H1 (cell line): ENCODE measurements at regions not wholly inside any gene's neighbourhood (a gene's known extent, or its start where the extent isn't known, plus 50 kb on each side); places are given as distances from the start of the nearest gene placed in this dataset.
A peak's percentile ranks its signal among the peaks of the same experiment; 100 is the strongest.

Experiments used
- CTCF ChIA-PET: fragments of 300-600 bp; sonication (Branson Sonifier 250); formaldehyde crosslinking; loops from one replicate; lab custom pipeline; 2021; ENCODE audit not compliant: partially characterized antibody; lab: Charles Lee
- POLR2A ChIA-PET: fragments of 300-600 bp; sonication (Branson Sonifier 250); formaldehyde crosslinking; loops from one replicate; lab custom pipeline; 2021; ENCODE audit warnings: inconsistent platforms; ENCODE audit not compliant: partially characterized antibody; lab: Charles Lee
- DNase-seq, 2 experiments: peaks; one replicate each; pipeline versions ENCODE4 v3.0.0 to v3.0.0-alpha.2; 2010 to 2022; ENCODE audit warnings: low spot score in 2 of 2, low read depth in 1 of 2, mixed read lengths in 1 of 2
- FAIRE-seq: peaks from 2 replicates; lab custom pipeline; 2011; peaks lifted over from hg19 to GRCh38; lab: Jason Lieb, UNC
- H2AFZ ChIP-seq: 2 replicates; pipeline ENCODE4 v1.8.1; 2012; ENCODE audit warnings: low read length, inconsistent platforms
- H2AK5ac ChIP-seq: 2 replicates; pipeline ENCODE4 v1.6.1; 2013; ENCODE audit warnings: low read depth, low read length
- H2BK120ac ChIP-seq: replicated peaks from 2 replicates; pipeline ENCODE3; 2013; ENCODE audit warnings: low read depth, low read length, inconsistent platforms
- H2BK12ac ChIP-seq: 2 replicates; pipeline ENCODE4 v1.6.1; 2013; ENCODE audit warnings: low read depth, low read length
- H2BK15ac ChIP-seq: 2 replicates; pipeline ENCODE4 v1.6.1; 2013; ENCODE audit warnings: low read length
- H2BK20ac ChIP-seq: 2 replicates; pipeline ENCODE4 v1.6.1; 2013; ENCODE audit warnings: low read length
- H2BK5ac ChIP-seq: 2 replicates; pipeline ENCODE4 v1.6.1; 2013; ENCODE audit warnings: low read depth, low read length
- H3K14ac ChIP-seq: 2 replicates; pipeline ENCODE4 v1.6.1; 2013; ENCODE audit warnings: inconsistent platforms; ENCODE audit not compliant: insufficient read length
- H3K18ac ChIP-seq: 2 replicates; pipeline ENCODE4 v1.6.1; 2013; ENCODE audit warnings: low read length; ENCODE audit errors: extremely low read depth
- H3K23ac ChIP-seq: 2 replicates; pipeline ENCODE4 v1.6.1; 2013; ENCODE audit warnings: inconsistent platforms; ENCODE audit not compliant: insufficient read length
- H3K23me2 ChIP-seq: 2 replicates; pipeline ENCODE4 v1.6.1; 2013; ENCODE audit warnings: low read depth, low read length
- H3K27ac ChIP-seq: 2 replicates; pipeline ENCODE4 v1.6.1; 2011; ENCODE audit warnings: low read depth, low read length, inconsistent platforms
- H3K27me3 ChIP-seq, 4 experiments: replicated peaks in 1 of 4; 1 replicate in 1 of 4; 2 replicates in 3 of 4; pipeline versions ENCODE4 v1.6.1 to v1.8.1; 2011 to 2013; ENCODE audit warnings: low read length in 3 of 4, mild to moderate bottlenecking in 3 of 4, inconsistent platforms in 2 of 4, mixed read lengths in 2 of 4, moderate library complexity in 1 of 4; ENCODE audit not compliant: control insufficient read depth in 3 of 4, insufficient read depth in 3 of 4; ENCODE audit errors: extremely low read depth in 1 of 4
- H3K36me3 ChIP-seq, 4 experiments: 2 replicates each; pipeline versions ENCODE4 v1.6.1 to v1.8.1; 2011 to 2013; ENCODE audit warnings: mild to moderate bottlenecking in 4 of 4, low read length in 3 of 4, moderate library complexity in 2 of 4, control low read depth in 1 of 4, inconsistent platforms in 1 of 4; ENCODE audit not compliant: insufficient read depth in 4 of 4, control insufficient read depth in 2 of 4
- H3K4ac ChIP-seq: replicated peaks from 2 replicates; pipeline ENCODE3; 2013; ENCODE audit warnings: low read length, low read depth, mixed read lengths, inconsistent platforms; ENCODE audit not compliant: insufficient read length
- H3K4me1 ChIP-seq, 4 experiments: replicated peaks in 1 of 4; 1 replicate in 1 of 4; 2 replicates in 3 of 4; pipeline versions ENCODE4 v1.6.1 to v1.8.1; 2011 to 2013; ENCODE audit warnings: low read length in 3 of 4, inconsistent platforms in 2 of 4, mixed read lengths in 1 of 4; ENCODE audit not compliant: insufficient read depth in 4 of 4, control insufficient read depth in 3 of 4
- H3K4me2 ChIP-seq, 2 experiments: 2 replicates each; pipeline versions ENCODE4 v1.6.1 to v1.8.1; 2011 to 2013; ENCODE audit warnings: low read depth in 2 of 2, low read length in 2 of 2, control low read depth in 1 of 2, inconsistent platforms in 1 of 2, mild to moderate bottlenecking in 1 of 2; ENCODE audit not compliant: insufficient read depth in 1 of 2
- H3K4me3 ChIP-seq, 4 experiments: fragments of 200-600, 300-600 bp in 1 of 4; sonication (generic), shearing (Covaris generic), sonication (Bioruptor Twin) in 1 of 4; 2 replicates each; pipeline versions ENCODE4 v1.5.1 to v1.8.1; 2011 to 2016; ENCODE audit warnings: low read length in 4 of 4, low read depth in 3 of 4, control low read depth in 2 of 4, inconsistent platforms in 2 of 4, mild to moderate bottlenecking in 2 of 4, mixed read lengths in 1 of 4, moderate library complexity in 1 of 4; ENCODE audit not compliant: insufficient read depth in 2 of 4; ENCODE audit errors: extremely low read depth in 1 of 4
- H3K56ac ChIP-seq: replicated peaks from 2 replicates; pipeline ENCODE3; 2013; ENCODE audit warnings: low read depth, mild to moderate bottlenecking, mixed read lengths, low read length, inconsistent platforms; ENCODE audit not compliant: insufficient read length
- H3K79me1 ChIP-seq: 2 replicates; pipeline ENCODE4 v1.6.1; 2013; ENCODE audit warnings: low read depth, low read length, control low read depth
- H3K79me2 ChIP-seq, 2 experiments: 2 replicates each; pipeline versions ENCODE4 v1.6.1 to v1.8.1; 2012 to 2013; ENCODE audit warnings: low read length in 2 of 2, mild to moderate bottlenecking in 2 of 2, inconsistent platforms in 1 of 2; ENCODE audit not compliant: insufficient read depth in 2 of 2, control insufficient read depth in 1 of 2
- H3K9ac ChIP-seq, 4 experiments: replicated peaks in 1 of 4; 1 replicate in 1 of 4; 2 replicates in 3 of 4; pipeline versions ENCODE4 v1.6.1 to v1.8.1; 2011 to 2013; ENCODE audit warnings: low read depth in 3 of 4, low read length in 3 of 4, control low read depth in 2 of 4, mild to moderate bottlenecking in 2 of 4, moderate library complexity in 2 of 4, inconsistent platforms in 1 of 4; ENCODE audit errors: extremely low read depth in 1 of 4
- H3K9me3 ChIP-seq, 2 experiments: 2 replicates each; pipeline versions ENCODE4 v1.6.1 to v1.8.1; 2012 to 2013; ENCODE audit warnings: mild to moderate bottlenecking in 2 of 2, moderate library complexity in 2 of 2, control low read depth in 1 of 2, inconsistent platforms in 1 of 2, low read depth in 1 of 2, low read length in 1 of 2, mixed read lengths in 1 of 2; ENCODE audit not compliant: insufficient read depth in 2 of 2
- H4K20me1 ChIP-seq, 2 experiments: replicated peaks in 1 of 2; 2 replicates each; pipeline versions ENCODE3 to v1.8.1; 2011 to 2013; ENCODE audit warnings: inconsistent platforms in 2 of 2, low read length in 2 of 2, mild to moderate bottlenecking in 1 of 2; ENCODE audit not compliant: insufficient read depth in 2 of 2, control insufficient read depth in 1 of 2
- H4K5ac ChIP-seq: 2 replicates; pipeline ENCODE4 v1.6.1; 2013; ENCODE audit warnings: low read length, low read depth, mixed read lengths, inconsistent platforms; ENCODE audit not compliant: insufficient read length
- H4K8ac ChIP-seq: 2 replicates; pipeline ENCODE4 v1.8.0; 2013; ENCODE audit warnings: mild to moderate bottlenecking, moderate library complexity, low read length, inconsistent platforms; ENCODE audit not compliant: insufficient read depth; ENCODE audit errors: extremely low read depth
- H4K91ac ChIP-seq: replicated peaks from 2 replicates; pipeline ENCODE3; 2013; ENCODE audit warnings: low read length, mixed read lengths, inconsistent platforms; ENCODE audit not compliant: insufficient read length
- EP300 ChIP-seq, 2 experiments: IDR thresholded peaks; 1 replicate in 1 of 2; 2 replicates in 1 of 2; pipeline ENCODE4 v1.6.1; 2011 to 2012; ENCODE audit warnings: low read depth in 2 of 2, low read length in 2 of 2, mild to moderate bottlenecking in 2 of 2, borderline replicate concordance in 1 of 2, inconsistent platforms in 1 of 2, moderate library complexity in 1 of 2
- GABPA ChIP-seq: IDR thresholded peaks from 2 replicates; pipeline ENCODE4 v1.6.1; 2011; ENCODE audit warnings: mild to moderate bottlenecking, low read length, moderate library complexity, borderline replicate concordance; ENCODE audit not compliant: insufficient read depth
- GTF2F1 ChIP-seq: IDR thresholded peaks from 2 replicates; pipeline ENCODE4 v1.6.1; 2012; ENCODE audit warnings: low read depth, low read length, improper control_type of control experiment, borderline replicate concordance
- SAP30 ChIP-seq: fragments of 300-600 bp; sonication (generic); IDR thresholded peaks from 2 replicates; pipeline ENCODE4 v1.7.1; 2012; ENCODE audit warnings: low read length, moderate library complexity, mild to moderate bottlenecking, inconsistent platforms; ENCODE audit not compliant: insufficient read depth, insufficient replicate concordance
- WGBS, 2 experiments: shearing (Covaris generic) in 1 of 2; methylation state at CpG; one replicate each; pipeline versions ENCODE4 v1.1.6 to v1.1.7; 2013 to 2015; ENCODE audit warnings: low lambda C conversion rate in 2 of 2, mixed read lengths in 2 of 2, inconsistent platforms in 1 of 2, low coverage in 1 of 2, missing lambda C conversion rate in 1 of 2; ENCODE audit not compliant: insufficient replicate concordance in 2 of 2, insufficient coverage in 1 of 2, insufficient read length in 1 of 2; ENCODE audit errors: extremely low coverage in 1 of 2, missing lambda C conversion rate in 1 of 2; 5-methylcytosine and 5-hydroxymethylcytosine counted together
- TF ChIP-seq, protein P1 (sequence below): IDR thresholded peaks from 2 replicates; pipeline ENCODE4 v1.6.1; 2012; ENCODE audit warnings: low read length, inconsistent platforms
- TF ChIP-seq, protein P2 (sequence below), 3 experiments: IDR thresholded peaks; 1 replicate in 2 of 3; 2 replicates in 1 of 3; pipeline versions ENCODE4 v1.5.1 to v1.6.1; 2011; ENCODE audit warnings: low read length in 3 of 3, mild to moderate bottlenecking in 3 of 3, inconsistent platforms in 2 of 3, low read depth in 1 of 3, moderate library complexity in 1 of 3; ENCODE audit not compliant: insufficient read depth in 1 of 3; ENCODE audit errors: control extremely low read depth in 1 of 3

DNA sequence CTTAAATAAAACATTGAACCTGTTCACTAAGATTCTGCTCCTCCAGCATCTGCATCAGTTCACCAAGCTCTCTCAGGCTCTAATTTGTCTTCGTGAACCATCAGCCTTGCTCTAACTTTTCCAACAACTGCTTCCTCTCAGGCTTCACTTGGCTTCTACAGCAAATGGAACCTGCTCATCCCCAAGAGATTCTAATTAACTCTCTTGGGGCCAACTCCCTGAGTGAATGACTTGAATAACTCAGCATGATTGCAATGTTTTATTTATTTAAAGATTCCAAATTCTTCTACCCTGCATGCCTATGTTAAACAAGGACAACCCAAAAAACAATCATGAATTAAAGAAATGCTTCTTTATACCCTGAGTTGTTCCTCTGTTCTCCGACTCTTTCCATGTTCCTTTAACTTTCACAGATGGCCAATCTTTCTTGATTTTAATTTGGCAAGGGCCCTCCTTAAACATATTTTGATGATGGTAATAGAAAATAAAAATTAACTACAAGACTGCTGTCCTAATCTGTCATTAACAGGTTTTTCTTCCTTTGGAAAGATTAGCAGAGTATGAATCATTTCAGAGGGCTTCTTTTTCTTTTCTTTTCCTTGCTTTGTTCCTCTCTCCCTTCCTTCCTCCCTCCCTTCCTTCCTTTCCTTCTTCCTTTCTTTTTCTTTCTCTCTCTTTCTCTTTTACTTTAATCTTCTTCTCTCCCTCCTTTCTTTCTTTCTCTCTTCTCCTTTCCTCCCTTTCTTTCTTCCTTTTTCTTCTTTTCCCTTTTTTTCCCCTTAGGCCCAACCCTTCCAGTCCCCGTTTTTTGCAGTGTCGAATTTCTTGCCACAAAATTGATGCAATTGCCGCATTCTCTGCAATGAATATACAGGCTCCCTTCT is 195.0 kb upstream of the RHOBTB1 start:
- Histone ChIP-seq H3K79me1 (no peaks in the 10 kb centered on the region), H2BK15ac (no peak overlapping the region), H3K36me3 (no peaks in the 10 kb centered on the region; a peak in 1 of 8 replicates), H4K91ac (no peak overlapping the region), H2BK20ac (peak overlapping the region; percentile 9; the same call in 1 of the 2 replicates), H3K56ac (no peak overlapping the region), H4K8ac (no peak overlapping the region), H3K4me1 (peaks cover 3 to 15% (median 8%) of the 10 kb centered on the region in 4 experiments; a peak in 6 of 7 replicates), H3K18ac (no peak overlapping the region), H3K9me3 (peaks cover 2 to 12% of the 10 kb centered on the region in 2 experiments; a peak in 3 of 4 replicates), H2BK12ac (no peak overlapping the region), H3K4me3 (no peak overlapping the region), H3K23ac (no peak overlapping the region), H4K5ac (no peak overlapping the region), H2BK5ac (no peak overlapping the region), H3K79me2 (no peaks in the 10 kb centered on the region), H3K4ac (no peak overlapping the region), H3K23me2 (no peaks in the 10 kb centered on the region), H2AFZ (peak overlapping the region; percentile 73), H2AK5ac (no peak overlapping the region), H2BK120ac (no peak overlapping the region), H3K27ac (no peak overlapping the region), H4K20me1 (no peaks in the 10 kb centered on the region), H3K4me2 (0 out of 4 replicates have a peak overlapping the region, but pooled peaks of 1 of the 2 experiments have one; percentile 7), H3K9ac (no peak overlapping the region), H3K14ac (no peak overlapping the region), H3K27me3 (no peaks in the 10 kb centered on the region)
- POLR2A ChIA-PET = no interaction called here
- FAIRE-seq (no peak), DNase-seq (no peak)
- WGBS, 2 experiments = 88% methylated on average over 5 of the region's 5 CpGs; no CpG with 5 or more reads in 1 of the 2 experiments
- CTCF ChIA-PET = interaction anchor here (0.6 to 3.2 kb wide), 6 partner anchors 11 to 341 kb away, joined by 3 to 28 read pairs (median 12); no protein-coding TSS in a partner anchor
- TF ChIP-seq, protein P1, sequence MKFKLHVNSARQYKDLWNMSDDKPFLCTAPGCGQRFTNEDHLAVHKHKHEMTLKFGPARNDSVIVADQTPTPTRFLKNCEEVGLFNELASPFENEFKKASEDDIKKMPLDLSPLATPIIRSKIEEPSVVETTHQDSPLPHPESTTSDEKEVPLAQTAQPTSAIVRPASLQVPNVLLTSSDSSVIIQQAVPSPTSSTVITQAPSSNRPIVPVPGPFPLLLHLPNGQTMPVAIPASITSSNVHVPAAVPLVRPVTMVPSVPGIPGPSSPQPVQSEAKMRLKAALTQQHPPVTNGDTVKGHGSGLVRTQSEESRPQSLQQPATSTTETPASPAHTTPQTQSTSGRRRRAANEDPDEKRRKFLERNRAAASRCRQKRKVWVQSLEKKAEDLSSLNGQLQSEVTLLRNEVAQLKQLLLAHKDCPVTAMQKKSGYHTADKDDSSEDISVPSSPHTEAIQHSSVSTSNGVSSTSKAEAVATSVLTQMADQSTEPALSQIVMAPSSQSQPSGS = no peak
- TF ChIP-seq SAP30 (no peak), GTF2F1 (no peak), EP300 (IDR thresholded peaks at IDR 0.05; ENCODE audit: borderline replicate concordance in 1 of 2, low read depth in 2 of 2, low read length in 2 of 2) (no peak), GABPA (no peak)
- TF ChIP-seq, protein P2, sequence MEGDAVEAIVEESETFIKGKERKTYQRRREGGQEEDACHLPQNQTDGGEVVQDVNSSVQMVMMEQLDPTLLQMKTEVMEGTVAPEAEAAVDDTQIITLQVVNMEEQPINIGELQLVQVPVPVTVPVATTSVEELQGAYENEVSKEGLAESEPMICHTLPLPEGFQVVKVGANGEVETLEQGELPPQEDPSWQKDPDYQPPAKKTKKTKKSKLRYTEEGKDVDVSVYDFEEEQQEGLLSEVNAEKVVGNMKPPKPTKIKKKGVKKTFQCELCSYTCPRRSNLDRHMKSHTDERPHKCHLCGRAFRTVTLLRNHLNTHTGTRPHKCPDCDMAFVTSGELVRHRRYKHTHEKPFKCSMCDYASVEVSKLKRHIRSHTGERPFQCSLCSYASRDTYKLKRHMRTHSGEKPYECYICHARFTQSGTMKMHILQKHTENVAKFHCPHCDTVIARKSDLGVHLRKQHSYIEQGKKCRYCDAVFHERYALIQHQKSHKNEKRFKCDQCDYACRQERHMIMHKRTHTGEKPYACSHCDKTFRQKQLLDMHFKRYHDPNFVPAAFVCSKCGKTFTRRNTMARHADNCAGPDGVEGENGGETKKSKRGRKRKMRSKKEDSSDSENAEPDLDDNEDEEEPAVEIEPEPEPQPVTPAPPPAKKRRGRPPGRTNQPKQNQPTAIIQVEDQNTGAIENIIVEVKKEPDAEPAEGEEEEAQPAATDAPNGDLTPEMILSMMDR (IDR thresholded peaks at IDR 0.05; ENCODE audit: control extremely low read depth in 1 of 3, insufficient read depth in 1 of 3, low read depth in 1 of 3, low read length in 3 of 3) = no peak
